HG03135 (cell line): ENCODE measurements at regions not wholly inside any gene's neighbourhood (a gene's known extent, or its start where the extent isn't known, plus 50 kb on each side); places are given as distances from the start of the nearest gene placed in this dataset.
A peak's percentile ranks its signal among the peaks of the same experiment; 100 is the strongest.

Experiments used
- ATAC-seq: cut with Tn5 transposase; IDR thresholded peaks from one replicate; pipeline ENCODE4 v1.9.1; 2021; ENCODE audit warnings: mild to moderate bottlenecking, moderate library complexity; ENCODE audit not compliant: unreplicated experiment

DNA sequence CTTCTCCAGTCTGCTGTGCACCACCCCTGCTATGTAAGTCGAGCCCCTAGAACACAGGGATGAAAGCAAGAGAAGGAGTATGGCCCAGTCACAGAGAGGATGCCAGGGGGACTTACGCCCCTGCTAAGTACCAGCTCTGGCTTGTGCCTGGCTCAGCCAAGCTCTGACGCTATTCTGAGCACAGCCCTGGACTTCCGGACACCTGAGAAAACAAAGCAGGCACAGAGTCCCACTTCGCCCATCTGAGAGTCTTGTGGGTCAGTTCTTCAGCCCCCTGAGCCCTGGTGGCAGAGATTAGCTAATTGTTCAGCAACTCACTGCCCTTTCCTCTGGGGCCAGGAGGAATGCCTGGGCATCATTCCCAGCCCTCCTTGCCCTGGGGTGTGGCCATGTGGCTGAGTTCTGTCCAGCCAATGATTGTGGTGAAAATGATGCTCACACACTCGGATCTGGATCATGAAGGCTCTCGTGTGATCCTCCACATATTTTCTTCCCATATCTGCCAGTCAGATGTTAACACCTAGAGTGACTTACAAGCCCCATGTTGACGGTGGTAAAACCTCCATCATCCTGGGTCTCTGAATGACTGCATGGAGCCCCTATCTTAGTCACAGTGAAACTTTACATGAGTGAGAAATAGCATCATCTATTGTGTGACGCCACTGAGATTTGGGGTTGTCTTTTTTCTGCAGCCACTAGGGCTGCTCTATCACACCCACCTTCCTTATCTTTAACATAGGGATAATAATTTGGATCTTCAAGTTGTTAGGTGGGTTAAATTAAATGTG is 105.7 kb downstream of the TPRA1 start:
- ATAC-seq: no peak

DNA sequence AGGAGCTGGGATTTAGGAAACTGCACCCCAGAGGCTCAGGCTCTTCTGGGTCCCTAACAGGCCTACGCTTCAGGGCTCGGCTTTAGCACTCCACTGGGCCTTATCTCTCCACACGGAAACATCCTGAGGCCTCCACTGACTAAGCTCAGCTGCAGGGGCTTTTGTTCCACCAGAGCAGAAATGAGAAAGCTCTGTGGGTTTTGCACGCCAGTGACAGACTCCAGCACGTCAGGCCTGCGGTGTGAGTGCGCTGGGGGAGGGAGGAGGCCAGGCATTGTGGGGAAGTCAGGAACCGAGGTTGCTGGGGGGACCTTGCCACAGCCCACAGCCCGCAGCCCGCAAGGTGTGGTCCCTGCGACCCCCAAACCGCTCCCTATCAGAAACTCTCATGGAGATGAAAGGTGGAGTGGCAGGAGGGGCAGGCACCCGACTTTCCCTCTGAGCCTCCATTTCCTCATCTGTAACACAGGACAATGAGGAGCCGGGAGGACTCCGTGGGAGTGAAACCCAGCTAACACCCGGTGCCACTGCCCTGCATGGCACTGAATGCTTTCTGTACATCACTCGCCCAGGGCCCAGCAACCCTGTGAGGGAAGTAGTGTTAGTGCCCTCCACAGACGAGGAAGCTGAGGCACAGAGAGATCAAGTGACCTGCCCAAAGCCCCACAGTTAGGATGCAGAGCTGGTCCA is 106.5 kb downstream of the TPRA1 start:
- peak; percentile 70 for ATAC-seq

DNA sequence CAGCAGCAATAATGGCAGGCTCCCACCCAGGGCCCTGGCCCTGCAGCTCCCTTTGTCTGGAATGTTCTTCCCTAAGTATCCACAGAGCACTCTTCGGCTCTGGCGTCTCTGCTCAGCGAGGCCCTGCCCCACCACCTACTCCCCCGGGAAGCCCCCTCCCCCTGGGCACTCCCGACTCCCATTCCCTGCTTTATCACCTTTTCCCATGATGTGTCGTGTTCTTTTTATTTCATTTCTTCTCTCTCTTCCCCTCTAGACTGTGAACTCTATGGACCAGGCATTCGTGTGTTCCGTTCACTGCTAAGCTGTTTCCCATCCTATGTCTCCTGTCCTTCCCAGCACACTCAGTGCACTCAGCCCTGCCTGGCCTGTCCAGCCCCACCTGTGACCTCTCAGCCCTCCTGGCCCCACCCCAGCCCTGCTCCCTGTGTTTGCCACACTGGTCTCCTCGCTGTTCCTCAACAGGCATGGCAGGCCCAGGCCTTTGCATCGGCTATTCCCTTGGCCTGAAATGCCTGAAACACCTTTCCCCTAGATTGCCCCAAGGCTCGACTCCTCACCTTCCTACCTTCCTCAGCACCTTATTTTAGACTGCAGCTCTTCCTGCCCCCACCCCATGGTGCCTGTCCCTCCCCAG is 107.4 kb downstream of the TPRA1 start:
- ATAC-seq: no peak

DNA sequence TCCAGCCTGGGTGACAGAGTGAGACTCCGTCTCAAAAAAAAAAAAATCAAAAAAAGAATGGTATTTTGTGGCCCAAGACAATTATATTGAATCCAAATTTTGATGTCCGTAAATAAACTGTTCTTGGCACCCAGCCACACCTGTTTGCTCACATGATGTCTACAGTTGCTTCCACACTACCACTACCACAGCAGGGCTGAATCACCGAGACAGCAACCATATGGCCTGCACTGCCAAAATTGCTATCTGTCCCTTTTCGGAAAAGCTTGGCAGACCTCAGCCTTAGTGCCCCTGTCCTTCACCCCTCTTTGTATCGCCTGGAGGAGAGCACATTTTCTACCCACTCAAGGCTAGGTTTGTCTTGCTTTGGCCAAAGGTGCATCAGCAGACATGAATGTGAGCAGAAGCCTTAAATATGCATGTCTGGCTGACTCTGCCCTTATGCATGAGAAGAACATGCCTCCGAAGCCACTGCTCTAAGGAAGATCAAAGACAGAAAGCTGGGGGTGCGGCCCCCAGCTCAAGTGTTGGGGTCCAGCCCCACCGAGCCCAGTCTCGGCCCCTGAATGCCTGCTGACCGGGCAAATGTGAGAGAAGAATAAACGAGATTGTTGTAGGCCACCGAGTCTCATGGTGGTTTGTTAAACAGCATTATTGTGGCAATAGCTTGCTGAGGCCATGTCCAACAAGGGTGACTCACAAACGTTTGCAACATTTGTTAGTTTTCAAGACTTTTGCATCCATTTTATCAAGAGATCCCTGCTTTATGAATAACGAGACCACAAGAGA is 108.1 kb downstream of the TPRA1 start:
- no peak for ATAC-seq

DNA sequence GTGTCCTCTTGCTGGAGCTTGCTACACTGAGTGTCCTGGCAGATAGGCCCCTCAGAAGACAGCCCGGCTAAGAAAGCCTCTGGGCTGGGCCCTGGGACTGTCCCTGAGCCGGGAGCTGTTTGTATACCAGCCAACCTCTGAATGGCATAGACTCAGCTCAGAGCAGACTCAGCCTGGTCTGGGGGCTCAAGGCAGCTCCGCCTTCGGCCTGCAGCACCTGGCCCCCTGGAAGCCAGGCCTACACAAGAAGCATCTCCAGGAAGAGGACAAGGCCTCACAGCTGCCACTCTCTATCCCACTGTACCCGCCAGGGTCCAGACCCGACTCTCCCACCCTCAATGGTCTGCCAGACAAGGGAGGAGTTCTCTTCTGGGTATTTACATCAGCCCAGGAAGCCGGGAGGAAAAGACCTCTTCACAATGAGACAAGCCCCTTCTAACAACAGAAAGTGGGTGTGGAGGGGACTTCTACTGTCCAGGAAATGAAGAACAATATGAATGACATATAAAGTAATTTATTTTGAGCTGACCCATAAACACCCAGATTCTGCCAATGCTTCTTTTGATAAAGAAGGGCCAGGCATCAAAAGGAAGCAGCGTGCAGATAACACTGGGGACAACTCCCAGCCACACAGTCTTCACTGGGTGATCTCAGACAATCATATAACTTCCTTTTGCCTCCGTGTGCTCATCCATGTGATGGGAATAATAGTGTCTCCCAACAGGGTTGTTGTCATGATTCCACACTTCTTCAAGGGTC is 110.2 kb downstream of the TPRA1 start:
- no peak for ATAC-seq

DNA sequence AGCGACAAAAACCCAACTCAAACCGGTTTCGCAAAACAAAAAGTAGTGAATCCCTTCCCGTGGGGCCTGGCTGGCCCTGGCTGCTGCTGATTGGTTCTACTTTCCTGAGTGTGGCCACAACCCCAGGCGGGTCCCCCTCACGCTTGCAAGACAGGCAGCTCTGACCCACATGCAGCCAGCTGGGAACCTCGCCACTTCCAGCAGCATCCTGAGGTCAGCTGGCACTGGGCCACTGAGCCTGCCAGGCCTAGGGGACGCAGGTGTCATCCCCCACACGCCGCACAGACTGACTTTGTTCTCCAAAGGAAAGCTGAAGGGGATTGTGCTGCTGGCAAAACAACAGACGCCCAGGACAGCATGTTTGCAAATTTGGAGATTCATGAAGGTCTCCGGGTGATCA is 111.1 kb downstream of the TPRA1 start:
- no peak for ATAC-seq

DNA sequence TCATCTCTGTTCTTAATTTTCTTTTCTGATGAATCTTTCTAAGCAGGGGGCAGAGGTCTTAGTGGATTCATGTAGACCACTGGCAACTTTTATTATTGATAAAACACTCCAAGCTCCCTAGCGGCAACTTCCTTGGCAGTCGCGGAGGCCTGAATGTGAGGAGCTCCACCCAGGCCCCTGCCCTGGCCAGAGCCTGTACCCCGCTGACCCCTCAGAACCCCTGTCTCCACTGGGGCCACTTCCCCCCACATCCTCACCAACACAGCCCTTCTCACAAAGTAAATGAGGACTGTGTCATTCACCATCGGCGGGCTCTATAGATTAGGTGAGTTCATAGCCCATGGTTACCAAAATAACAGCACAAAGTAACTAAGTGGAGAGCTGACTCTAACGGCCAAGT is 111.6 kb downstream of the TPRA1 start:
- ATAC-seq: no peak

DNA sequence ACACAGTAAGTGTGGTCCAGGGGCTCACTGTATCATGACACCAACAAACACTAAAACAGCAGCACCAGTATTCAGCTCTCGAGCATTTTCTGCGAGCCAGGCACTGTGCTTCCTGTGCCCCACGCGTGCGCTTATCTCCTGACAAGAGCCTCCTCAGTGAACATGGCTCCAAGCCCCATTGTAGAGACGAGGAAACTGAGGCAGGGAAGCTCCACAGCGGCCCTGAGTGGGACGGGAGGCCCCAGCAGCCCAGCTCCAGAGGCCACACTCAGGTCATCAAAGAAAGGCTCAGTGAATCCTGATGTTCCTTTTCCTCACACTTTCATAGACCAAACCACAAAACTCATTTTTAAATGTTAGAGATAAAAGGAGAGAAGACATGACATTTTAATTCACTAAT is 113.1 kb downstream of the TPRA1 start:
- ATAC-seq: no peak

DNA sequence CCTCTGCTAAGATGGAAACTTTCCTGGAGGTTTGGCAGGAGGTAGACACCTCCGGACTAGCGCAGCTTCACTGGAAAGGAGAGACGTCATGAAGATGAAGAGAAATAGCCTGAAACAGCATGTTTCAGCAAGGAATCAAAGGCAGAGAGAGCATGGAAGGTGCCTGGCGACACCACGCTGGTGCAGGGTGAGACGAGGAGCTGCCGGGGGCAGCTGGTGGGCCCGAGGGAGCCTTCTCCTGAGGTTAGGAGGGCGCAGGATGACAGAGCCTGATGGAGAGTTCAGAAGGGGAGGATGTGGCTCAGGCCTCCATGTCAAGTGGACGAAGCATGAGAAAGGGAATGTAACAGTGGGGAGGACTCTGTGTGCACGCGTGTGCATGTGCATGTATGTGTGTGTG is 113.6 kb downstream of the TPRA1 start:
- no peak for ATAC-seq

DNA sequence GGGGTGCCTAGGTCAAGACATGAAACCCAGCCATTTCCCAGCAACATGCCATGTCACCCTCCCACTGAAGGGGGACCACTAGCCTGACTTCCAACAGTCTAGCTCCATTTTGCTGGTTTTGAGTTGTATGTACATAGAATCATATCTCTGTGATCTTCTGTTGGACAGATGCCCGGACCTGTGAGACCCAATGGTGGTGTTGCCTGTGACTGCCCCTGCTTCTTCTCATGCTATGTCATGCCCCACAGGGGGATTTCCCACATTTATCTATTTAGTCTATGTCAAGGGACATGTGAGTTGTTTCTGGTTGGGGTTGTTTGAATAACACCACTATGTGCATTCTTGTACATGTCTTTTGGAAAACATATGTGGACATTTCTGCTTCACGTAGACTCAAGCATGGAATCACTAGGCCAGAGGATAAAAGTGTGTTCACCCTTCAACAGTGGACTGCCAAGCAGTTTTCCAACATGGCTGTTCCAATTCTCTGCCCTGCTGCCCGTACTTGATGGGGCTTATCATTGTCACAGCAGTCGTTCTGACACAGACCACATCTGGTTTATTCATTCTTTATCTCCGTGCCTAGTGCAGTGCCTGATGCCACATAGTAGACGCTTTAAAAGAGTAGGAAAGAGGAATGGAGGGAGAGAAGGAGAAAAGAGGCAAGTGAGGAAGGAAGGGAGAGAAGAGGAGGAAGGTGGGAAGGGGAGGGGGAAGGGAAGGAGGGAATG is 114.4 kb downstream of the TPRA1 start:
- ATAC-seq: no peak

DNA sequence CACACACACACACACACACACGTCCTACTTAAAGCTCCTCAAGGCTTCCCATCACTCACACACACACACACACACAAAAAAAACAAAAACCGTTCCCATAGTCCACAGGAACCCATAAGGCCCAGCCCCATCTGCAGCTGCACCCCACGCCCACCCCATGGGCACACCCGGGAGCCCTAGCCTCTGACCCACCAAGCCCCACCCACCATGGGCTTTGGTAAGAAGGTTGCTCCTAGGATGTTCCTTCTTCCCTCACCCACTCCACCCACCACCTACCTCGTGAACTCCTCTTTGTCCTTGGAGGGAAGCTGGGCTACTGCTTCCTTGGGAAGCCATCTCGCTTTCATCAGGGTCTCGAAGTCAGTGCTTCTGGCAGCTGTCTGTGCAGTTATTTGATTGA is 115.1 kb downstream of the TPRA1 start:
- no peak for ATAC-seq

DNA sequence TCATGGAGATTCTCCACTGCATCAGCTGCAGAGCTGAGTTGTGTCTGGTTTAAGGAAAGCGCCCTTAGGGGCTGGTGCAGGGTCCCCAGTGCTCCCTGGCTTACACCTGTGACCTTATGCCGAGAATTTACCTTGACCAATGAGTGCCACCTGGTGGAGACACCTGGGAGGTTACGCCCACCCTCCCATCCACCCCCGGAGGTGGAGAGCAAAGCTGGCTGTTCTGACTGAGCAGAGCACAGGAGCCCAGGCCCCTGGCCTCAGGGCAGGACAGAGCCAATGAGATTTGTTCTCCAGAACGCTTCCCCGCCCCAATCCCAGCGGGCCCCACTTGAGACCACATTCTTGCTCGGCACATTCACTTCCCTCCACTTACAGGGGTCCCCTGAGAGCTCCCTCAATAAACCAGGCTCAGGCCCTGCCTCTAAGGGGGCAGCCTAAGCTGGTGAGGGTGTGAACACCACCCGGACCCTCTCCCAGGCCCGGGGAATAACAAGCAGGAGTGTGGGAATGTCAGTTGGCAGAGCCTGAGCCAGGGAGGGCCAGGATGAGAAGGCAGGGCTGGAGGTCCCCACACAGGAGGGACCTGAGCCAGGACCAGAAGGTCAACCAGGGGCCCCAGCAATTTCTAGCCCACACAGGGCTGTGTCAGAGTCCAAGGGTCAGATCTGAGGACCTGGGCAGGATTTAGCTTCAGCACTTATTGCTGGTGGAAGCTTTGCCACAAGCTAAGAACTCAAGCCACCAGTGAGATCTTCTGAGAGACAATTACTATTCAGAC is 117.1 kb downstream of the TPRA1 start:
- ATAC-seq: no peak

DNA sequence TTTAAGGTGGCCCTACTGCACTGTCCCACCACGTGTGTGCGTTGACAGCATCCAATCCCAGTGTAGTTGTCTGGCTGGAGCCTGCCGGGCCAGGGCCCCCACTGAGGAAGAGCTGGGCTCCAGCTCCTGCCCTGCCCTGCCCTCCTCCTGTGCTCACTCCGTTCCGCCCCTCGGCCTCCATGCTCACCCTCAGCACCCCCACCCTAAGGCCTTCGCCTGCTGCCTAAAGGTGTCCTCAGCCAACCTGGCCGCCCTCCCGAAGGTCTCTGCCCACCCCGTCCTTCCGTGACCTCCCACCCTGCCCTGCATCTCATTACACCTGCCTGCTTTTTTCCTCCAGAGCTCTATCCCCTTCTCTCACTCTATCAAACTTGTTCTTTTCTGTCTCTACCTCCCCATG is 118.0 kb downstream of the TPRA1 start:
- no peak for ATAC-seq

DNA sequence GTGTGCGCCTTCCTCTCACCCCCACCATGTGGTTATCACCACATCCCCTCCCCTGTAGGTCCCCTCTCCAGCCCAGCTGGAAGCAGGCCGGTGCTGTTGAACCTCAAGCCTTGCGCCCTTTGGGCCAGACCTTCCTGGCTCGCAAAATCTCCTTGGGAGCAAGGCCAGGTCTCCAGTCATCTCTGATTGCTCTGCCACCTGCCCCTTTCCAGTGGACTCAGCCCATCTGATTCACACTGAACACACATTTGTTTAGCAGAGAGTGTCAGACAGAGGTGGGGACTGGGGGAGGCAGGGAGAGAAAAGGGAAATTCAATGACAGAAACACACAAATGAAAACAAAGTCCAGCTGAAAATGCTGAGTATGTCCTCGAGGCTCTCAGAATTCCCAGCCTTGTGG is 119.4 kb downstream of the TPRA1 start:
- no peak for ATAC-seq

DNA sequence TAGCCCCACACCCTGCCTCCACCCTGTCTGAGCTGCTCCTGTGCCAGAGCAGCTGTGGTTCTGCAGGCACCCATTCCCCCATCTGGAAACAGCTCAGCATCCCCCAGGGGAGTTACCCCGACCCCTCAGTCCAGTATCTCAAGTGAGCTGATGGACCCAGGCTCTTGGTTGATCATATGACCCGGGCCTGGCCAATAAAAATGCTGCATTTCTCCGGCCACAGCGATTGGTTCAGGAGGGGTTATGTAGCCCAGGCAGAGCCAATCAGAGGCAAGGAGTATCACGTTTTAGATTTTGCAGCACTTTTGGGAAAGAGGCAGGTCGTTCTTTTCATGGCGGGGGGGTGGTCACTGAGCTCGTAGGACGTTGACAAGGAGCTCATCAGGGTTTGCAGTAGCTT is 120.8 kb downstream of the TPRA1 start:
- no peak for ATAC-seq

DNA sequence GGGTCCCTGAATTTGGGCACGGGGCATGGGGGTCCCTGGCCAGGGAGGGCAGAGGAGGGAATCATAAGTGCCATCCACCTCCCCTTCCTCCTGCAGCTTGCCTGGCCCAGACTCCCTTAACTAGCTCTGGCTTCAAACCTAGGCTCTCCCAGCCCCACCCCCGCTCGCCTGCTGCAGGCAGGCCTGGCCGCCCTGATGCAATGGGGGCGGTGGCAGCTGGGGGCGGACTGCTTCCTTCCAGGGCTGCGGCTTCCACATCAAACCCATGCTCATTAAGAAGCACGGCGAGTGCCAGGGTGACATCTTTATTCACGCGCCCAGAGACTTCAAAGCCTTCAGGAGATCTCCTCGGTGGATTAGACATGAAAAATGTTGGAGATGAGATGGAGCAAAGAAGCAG is 123.1 kb downstream of the TPRA1 start:
- no peak for ATAC-seq

DNA sequence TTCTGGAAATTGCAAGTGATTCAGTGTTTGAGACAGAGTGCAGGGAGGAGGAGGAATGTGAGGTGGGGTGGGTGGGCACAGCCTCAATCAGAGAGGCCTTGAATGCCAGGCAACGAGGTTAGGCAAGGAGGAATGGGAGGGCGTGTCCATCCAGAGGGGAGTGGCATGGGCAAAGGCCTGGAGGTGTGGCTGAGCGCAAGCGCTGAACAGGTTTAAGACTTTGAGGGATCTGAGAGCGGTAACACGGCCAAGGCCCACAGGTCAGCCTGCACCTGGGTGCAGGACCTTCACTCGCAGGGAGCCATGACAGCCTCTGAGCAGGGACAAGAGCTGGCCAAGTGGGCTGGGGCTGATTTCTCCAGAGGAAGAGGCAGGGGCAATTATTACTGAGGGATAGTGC is 125.9 kb downstream of the TPRA1 start:
- no peak for ATAC-seq

DNA sequence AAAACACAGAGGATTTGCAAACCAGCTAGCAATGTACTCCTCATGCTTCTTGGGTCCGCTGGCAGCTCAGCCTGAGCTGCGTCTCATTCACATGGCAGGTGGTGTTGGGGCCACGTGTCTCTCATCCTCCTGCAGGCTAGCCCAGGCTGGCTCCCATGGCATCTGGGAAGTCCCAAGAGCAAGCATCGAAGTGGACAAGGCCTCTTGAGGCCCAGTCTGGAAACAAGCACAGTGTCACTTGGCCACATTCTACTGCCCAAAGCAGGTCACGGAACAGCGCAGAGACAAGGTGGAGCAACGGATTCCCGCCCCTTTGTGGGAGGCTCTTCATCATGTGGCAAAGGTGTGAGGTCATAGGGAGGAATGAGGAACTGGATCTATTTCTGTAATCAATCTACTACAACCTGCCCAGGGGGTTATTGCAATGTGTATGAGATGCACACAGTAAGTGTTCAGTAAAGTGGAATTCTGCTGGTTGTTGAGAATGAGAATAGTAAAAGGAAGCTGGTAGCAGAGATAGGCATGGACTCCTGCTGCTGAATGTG is 128.3 kb downstream of the TPRA1 start:
- no peak for ATAC-seq
